GM12864 (cell line): ENCODE measurements at regions not wholly inside any gene's neighbourhood (a gene's known extent, or its start where the extent isn't known, plus 50 kb on each side); places are given as distances from the start of the nearest gene placed in this dataset.

Source experiments
- DNase-seq: peaks from one replicate; pipeline ENCODE4 v3.0.0-alpha.2; 2011; ENCODE audit warnings: low read depth
- H3K4me3 ChIP-seq: 2 replicates; pipeline ENCODE4 v1.5.1; 2011; ENCODE audit warnings: mild to moderate bottlenecking, low read depth, low read length, control low read depth
- CTCF ChIP-seq: IDR thresholded peaks from 2 replicates; pipeline ENCODE4 v1.5.1; 2011; ENCODE audit warnings: low read depth, mild to moderate bottlenecking, moderate library complexity, low read length, control low read depth, inconsistent platforms; ENCODE audit errors: missing control alignments

- no peak overlapping the region for H3K4me3 ChIP-seq
- no peak for DNase-seq
- TF ChIP-seq CTCF = no peak
Observed at GRCh38 chr2:186327251-186327868, 158.7 kb upstream of the ZC3H15 start.

DNA sequence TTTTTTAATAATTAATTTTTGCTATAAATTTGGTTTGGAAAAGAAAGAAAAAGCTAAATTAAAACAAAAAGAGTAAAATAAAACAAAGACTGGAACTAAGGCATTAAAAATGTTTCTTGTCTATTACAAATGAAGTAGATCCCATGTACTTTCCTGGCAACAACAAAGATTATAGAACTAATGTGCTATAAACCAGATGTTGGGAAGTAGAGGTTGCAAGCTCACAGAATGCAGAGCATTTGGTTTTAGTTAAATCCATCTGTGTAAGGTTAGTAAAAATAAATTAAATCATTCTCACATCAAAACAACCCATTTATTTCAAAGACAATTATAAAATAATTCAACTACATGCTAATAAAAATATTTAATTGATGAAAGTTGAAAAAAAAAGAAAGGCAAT, 157.2 kb upstream of the ZC3H15 start:
- no peak overlapping the region for H3K4me3 ChIP-seq
- no peak for DNase-seq
- no peak for TF ChIP-seq CTCF

DNA sequence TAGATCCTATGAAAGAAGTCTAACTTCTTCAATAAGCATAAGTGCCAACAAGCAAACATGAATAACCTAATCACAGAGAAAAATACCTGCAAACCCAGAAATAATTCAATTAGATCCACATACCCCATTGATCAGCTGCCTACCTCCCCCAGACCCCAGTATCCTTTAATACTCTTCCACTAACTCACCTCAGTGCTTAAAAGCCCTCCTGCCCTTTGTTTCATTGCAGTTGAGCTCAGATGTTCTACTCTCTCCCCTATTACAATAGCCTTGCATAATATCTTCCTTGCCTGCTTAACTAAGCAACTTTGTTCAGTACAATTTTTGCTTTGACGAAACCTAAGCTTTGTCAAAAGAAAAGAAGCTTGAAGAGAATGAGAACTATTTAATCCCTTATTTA, 156.0 kb upstream of the ZC3H15 start:
- no peak overlapping the region for H3K4me3 ChIP-seq
- no peak for TF ChIP-seq CTCF
- no peak for DNase-seq

GRCh38 chr2:186339716-186340115, 146.3 kb upstream of the ZC3H15 start:
- TF ChIP-seq CTCF = no peak
- H3K4me3 ChIP-seq = no peak overlapping the region
- no peak for DNase-seq

DNA sequence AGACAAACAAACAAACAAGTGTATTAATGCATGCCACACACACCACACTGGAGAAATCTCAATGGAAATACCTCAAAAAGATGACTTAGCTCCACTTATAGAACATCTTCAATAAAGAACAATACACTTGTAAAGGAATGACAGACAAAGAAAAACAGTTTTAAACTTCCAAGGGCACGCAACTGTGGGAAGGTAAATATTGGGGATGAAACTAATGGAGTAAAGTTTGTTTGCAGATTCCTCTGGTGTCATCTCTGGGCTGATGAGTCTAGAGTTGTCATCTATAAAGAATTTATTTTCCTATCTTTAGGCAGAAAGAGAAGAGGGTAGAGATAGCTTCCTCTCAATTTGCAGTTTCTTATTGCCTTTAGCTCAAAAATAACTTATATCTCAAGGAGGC, 144.0 kb upstream of the ZC3H15 start:
- H3K4me3 ChIP-seq = no peak overlapping the region
- DNase-seq = no peak
- no peak for TF ChIP-seq CTCF

- no peak for TF ChIP-seq CTCF
- no peak overlapping the region for H3K4me3 ChIP-seq
- no peak for DNase-seq
Observed at GRCh38 chr2:186345745-186346144, 140.3 kb upstream of the ZC3H15 start.

GRCh38 chr2:186346216-186346615, 139.8 kb upstream of the ZC3H15 start:
- TF ChIP-seq CTCF = no peak
- H3K4me3 ChIP-seq = no peak overlapping the region
- DNase-seq = no peak
